Choroid plexus epithelial cell (primary cell): ENCODE measurements at regions not wholly inside any gene's neighbourhood (a gene's known extent, or its start where the extent isn't known, plus 50 kb on each side); places are given as distances from the start of the nearest gene placed in this dataset.

ENCODE experiments used
- DNase-seq: peaks from one replicate; pipeline ENCODE4 v3.0.0-alpha.2; 2010; ENCODE audit warnings: low read depth
- H3K4me3 ChIP-seq: 2 replicates; pipeline ENCODE4 v1.5.1; 2011; ENCODE audit warnings: low read depth, mild to moderate bottlenecking, control low read depth, low read length, moderate library complexity
- CTCF ChIP-seq: conservative IDR thresholded peaks from 2 replicates; pipeline ENCODE4 v1.5.1; 2011; ENCODE audit warnings: low read depth, mild to moderate bottlenecking, control low read depth, inconsistent platforms, low read length, moderate library complexity

GRCh38 chr6:4401408-4402368, 266.3 kb upstream of the ECI2 start:
- no peak for TF ChIP-seq CTCF
- H3K4me3 ChIP-seq = no peak overlapping the region
- peak; percentile 65 for DNase-seq

GRCh38 chr6:4399656-4400055, 264.3 kb upstream of the ECI2 start:
- H3K4me3 ChIP-seq = no peak overlapping the region
- no peak for TF ChIP-seq CTCF
- no peak for DNase-seq

GRCh38 chr6:4398791-4399190, 263.4 kb upstream of the ECI2 start:
- no peak for TF ChIP-seq CTCF
- DNase-seq = no peak
- no peak overlapping the region for H3K4me3 ChIP-seq

GRCh38 chr6:4397307-4397706, 261.9 kb upstream of the ECI2 start:
- no peak for TF ChIP-seq CTCF
- DNase-seq = no peak
- H3K4me3 ChIP-seq = no peak overlapping the region

- peak; percentile 18 for TF ChIP-seq CTCF
- DNase-seq = no peak
- no peak overlapping the region for H3K4me3 ChIP-seq
These were observed 260.7 kb upstream of the ECI2 start for GRCh38 chr6:4396044-4396443.

GRCh38 chr6:4395386-4395785, 260.0 kb upstream of the ECI2 start:
- H3K4me3 ChIP-seq = no peak overlapping the region
- no peak for DNase-seq
- TF ChIP-seq CTCF = no peak

GRCh38 chr6:4394786-4395185, 259.4 kb upstream of the ECI2 start:
- DNase-seq = no peak
- H3K4me3 ChIP-seq = no peak overlapping the region
- no peak for TF ChIP-seq CTCF
